CD4-positive, alpha-beta T cell treated with Interleukin-15 for 1 hour (primary cell): ENCODE measurements at regions not wholly inside any gene's neighbourhood (a gene's known extent, or its start where the extent isn't known, plus 50 kb on each side); places are given as distances from the start of the nearest gene placed in this dataset.
"Not testable (repeated sequence)": the region's sequence is repeated elsewhere in the genome, so short reads cannot be mapped to it uniquely, and the experiment has no call there.

ENCODE experiments used
- DNase-seq: peaks from one replicate; pipeline ENCODE4 v3.0.0-alpha.2; 2020

DNA sequence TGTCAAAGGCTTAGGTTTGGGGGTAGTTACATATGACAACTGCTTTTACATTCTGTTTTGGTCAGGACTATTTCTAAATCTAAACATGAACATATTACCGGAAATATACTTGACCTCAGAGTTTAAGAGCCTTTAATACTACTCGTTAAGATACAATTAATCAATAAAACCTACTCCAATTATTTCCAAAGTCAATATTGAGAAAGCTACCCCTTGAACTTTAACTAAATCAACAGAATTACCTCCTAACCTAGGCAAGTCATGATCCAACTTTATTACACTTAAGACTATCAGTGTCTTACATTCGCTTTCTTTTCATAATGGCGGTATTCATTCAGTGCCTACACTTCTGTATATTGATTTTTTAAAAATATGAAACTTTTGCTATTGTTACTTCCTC, 107.7 kb downstream of the RAP2B start:
- DNase-seq = no peak

DNA sequence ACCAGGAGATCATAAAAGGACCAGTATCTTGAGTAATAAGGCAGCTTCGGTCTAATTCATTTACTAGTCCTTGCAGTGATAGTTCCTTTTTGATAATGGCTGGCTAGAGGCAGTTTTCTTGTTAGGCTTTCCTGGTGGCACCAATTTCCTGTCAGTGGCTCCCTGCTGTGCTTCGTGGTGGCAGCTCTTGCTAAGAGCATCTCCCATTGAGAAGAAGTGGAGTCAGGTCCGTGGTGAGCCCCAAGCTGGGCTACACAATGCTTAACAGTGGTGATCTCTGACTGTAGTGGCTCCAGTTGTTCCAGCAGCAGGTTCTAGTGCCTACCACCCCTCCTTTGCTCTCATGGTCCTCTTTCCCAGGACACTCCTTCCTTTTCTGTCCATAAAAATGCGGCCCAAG, 111.2 kb downstream of the RAP2B start:
- no peak for DNase-seq

DNA sequence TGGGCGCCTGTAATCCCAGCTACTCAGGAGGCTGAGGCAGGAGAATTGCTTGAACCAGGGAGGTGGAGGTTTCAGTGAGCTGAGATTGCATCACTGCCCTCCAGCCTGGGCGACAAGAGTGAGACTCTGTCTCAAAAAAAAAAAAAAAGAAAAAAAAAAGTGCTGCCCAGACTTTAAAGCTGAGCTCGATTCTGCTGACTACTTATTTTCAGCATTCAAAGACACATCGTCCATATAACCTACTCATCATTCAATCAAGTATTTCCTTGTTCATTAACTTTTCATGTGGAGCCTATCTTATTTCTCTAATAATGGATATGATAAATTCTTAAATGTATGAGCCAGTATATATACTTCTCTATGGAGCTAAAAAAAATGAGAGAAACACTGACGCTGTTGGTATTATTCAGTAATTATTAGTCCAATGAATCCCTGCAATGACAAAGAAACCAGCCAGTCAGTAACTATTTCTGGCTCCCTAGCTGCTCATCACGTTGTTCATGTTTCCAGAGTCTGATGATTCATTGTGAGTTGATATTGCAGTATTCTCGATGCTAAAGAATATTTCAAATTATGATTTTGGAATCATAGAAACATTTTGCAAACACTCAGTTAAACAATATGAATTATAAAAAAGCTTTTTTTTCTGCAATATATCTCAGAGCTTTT, 111.9 kb downstream of the RAP2B start:
- no peak for DNase-seq

DNA sequence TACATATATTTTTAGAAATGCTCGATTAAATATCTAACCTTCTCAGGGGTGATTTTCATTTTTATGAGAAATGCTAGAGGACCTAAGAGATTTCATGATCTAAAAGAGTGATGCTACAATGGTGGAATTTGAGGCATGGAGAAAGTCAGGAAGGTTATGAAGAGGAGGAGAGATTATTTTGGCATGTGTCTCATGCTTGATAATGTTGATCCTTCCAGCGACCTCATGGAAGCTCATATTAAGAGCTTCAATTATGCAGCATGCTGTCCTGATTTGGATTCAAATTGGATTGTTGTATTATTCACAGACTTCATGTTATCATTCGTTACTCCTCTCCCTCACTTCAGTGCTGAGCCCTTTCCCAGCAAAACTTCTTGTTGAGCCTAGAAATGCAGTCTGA, 112.5 kb downstream of the RAP2B start:
- DNase-seq = no peak

DNA sequence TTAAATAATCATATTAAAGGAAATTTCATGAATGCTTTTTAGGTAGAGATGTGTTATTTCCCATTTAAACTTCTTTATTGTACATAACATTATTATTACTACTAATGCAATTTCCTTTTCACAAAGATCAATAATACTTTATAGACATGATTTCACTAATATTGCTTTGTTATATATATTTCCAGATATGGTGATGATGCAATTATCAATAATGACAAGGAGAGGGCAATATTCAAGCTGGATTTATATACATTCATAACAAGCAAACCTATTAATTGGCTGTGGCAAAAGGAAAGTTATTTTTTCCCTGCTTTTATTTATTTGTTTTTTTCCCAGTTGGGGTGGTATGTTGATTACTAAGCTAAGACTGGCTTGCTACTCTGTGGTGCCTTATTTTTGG, 113.5 kb downstream of the RAP2B start:
- no peak for DNase-seq

DNA sequence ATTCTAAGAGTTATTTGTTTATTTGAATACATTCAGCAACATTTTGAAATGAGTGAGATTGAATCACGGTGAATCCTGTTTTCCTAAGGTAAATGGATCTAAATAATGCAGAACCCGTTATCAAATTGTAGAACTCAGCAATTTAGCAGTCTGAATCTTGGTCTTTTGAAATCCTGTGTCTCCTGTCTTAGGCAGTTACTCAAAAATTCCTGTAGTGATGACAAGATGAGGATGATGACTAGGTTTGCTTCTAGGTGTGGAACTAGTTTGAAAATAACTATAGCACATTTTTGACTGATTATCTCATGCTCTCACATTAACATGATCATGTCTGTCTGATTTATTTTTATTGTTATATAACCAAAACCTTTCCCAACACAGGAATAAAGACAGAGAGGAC, 115.0 kb downstream of the RAP2B start:
- no peak for DNase-seq

DNA sequence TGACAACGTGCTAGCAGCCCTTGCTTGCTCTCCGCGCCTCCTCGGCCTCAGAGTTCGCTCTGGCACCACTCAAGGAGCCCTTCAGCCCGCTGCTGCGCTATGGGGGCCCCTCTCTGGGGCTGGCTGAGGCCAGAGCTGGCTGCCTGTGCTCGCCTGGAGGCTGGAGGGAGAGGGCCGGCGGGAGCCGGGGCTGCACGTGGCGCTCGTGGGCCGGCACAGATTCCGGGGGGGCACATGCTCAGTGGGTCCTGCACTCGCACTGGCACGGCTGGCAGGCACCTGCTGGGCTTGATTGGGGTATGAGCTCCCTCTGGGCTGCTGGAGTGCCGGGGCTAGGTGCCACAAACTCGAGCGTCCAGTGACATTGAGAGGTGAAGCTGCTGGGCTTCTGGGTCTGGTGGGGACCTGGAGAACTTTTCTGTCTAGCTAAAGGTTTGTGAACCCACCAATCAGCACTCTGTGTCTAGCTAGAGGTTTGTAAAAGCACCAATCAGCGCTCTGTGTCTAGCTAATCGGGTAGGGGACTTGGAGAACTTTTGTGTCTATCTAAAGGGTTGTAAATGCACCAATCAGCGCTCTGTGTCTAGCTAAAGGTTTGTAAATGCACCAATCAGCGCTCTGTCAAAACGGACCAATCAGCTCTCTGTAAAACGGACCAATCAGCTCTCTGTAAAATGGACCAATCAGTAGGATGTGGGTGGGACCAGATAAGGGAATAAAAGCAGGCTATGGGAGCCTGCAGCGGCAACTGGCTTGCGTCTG, 119.4 kb downstream of the RAP2B start:
- not testable (repeated sequence) for DNase-seq

DNA sequence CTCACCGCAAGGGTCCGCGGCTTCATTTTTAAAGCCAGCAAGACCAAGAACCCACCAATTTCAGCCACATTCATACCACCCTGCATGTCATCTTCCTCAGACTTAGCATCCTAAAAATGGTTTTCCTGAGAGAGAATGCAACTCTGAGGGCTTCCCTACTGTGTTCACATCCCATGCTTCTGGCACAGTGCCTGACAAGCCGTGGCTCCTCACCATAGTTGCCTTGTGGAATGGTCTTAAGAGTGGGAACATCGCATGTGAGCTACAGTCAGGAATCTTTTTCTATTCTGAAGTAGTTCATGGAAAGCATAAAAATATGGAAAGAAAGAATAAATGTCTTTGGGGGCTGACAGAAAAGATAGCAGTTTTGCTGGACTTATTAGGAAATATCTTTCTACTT, 120.3 kb downstream of the RAP2B start:
- DNase-seq = no peak

DNA sequence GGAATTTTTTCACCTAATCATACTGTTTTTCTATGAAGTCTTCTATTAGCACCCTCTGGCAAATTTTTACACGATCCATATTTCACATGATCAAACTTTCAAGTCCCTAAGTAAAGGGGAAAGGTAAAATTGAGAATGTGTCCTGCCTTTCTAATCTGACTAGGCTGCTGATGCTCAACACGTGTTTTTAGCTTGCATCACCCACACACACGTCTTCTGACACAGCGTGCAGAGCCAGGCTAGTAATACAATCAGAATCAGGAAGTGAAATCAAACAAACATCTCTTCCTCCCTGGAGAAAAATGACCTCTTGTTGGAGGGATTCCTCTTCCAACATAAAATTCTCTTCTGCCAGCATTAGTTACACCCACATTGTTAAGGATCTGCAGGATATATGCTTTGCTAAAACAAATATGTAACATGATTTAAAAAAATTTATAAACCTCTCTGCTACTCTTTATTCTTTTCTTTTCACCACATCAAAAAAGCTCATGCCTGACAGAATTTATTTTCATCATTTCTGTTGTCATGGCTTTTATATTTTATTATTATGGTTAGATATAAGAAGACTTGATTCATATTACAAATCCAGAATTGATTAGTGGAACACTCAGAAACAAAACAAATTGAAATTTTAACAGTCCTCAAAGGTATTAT, 122.4 kb downstream of the RAP2B start:
- DNase-seq = peak; percentile 67

DNA sequence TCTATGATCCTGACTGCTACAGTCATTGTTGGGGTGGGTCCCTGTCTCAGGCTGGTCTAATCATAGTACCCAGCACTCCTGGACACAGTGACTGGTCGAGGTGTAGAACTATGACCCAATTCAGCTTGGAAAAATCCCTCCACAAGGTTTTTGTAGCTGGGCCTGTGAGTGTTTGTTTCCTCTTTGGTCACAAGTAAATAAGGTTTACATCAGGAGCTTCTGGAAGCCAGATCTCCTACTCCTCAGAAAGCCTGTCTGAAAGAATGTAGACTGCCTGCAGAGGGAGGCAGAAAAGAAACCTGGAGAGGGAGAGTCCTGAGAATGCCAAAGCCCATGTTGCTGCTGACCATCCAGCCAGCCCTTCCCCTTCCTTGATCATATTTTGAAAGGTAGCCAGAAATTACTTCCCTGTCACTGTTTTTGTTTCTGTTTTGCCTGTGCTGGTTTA, 123.2 kb downstream of the RAP2B start:
- DNase-seq = no peak

DNA sequence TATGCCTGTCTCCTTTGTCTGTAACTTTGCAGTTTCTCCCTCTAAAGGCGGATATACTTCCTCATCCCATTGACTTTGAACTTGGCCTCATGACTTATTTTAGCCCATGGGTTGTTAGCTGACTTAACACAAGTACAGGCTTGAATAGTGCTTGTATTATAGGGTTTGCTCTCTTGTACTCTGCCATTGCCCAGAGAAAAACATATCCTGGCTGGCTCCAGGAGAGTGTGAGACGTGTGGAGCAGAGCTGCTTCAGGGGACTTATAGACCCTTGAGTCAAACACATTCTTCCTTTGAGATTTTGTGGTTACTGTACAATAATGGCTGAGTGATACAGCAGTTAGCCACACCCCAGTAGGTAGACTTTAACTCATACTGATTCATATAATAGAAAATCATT, 124.0 kb downstream of the RAP2B start:
- no peak for DNase-seq

DNA sequence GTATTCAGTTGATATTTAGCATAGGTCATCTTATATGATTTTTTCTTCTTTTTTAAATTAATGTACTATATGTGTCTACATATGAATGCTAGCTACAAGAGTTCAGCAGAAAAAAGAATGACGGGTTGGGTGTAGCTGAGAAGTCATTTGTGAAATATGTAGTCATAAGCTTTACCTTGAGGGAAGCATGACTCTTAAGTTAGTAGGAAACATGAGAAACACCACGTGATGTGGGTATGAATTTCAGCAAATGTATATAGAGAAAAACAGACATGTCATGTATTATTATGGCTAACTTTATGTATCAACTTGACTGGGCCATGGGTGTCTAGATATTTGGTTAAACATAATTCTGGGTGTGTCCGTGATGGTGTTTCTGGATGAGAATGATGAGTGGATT, 125.0 kb downstream of the RAP2B start:
- DNase-seq = no peak

DNA sequence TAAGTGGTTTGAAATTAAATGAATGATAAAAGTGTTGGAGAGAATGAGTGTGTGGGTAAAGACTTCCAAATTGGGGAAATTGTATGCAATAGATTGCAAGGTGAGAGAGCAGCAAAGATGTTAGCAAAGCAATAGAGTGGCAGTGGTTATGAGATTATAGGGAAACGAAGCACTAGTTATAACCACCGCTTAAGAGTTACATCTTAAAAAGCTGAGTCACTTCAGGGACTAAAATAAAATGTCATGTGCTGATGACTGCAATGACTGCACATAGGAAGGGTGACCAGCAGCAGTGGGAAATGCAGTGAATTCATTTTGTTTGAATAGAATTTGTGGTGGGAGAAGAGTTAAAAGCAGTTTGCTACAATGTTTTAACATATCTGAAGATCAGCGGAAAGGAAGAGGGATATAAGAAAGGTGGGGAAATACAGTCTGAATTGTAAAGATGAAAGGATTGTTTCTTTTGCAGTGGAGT, 127.3 kb downstream of the RAP2B start:
- DNase-seq = no peak

DNA sequence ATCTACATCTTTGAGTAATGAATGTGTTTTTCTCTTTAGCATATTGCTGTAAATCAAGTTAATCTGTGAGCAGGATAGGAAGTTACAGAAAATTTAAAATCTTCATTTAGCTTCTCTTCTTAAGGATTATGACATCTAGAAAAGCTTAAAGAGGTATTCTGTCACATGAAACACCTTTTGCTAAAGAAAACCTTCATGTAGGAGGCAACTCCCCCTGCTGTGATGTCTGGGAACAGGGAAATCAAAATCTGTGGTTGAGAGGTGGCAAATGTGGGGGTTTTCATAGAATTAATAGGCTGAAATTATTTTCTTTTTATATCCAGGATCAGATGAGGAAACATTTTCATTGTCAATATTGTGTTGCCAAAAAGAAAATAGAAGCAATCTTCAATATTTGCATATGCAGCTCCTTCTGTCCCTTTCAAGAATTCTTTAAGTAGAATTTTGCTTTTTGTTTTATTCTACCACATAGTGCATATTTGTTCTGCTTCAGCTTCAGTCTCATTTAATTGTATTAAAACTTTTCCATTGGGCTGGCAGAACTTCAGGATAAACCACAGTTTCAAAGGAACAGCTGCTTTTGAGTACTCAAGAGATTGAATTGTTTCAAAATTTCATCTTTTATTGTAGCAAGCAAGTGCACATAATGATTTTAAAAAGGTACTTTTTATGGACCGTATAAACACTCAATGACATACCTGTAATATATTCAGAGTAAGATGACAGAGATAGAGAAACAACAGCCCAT, 128.4 kb downstream of the RAP2B start:
- no peak for DNase-seq

DNA sequence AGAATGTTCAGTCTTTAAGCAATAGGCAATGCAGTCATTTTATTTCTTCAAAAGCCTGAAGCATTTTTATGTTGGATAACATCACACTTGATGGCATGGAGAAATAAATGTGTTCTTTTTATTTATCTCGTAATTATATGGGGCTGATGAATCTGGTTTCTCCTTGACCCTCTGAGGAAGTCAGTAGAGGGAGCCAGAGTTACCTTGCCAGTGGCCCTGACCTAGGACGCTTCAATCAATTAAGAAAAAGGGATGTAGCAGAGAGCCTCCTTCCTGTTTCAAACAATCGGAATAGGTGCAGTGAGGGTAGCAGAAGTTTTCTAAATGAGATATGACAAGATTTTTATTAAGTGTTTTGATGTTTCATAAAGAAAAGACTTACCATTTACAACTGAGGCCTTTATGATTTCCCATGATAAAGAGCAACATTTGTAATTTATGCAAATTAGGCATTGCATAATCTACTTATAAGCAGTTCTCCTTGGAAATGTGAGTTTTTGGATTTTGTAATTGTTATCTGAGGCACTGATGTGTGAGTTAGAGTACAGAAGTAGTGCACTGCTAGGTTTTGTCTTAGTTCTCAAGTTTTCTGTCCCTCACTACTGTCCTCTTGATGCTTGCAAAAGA, 129.1 kb downstream of the RAP2B start:
- DNase-seq = no peak

DNA sequence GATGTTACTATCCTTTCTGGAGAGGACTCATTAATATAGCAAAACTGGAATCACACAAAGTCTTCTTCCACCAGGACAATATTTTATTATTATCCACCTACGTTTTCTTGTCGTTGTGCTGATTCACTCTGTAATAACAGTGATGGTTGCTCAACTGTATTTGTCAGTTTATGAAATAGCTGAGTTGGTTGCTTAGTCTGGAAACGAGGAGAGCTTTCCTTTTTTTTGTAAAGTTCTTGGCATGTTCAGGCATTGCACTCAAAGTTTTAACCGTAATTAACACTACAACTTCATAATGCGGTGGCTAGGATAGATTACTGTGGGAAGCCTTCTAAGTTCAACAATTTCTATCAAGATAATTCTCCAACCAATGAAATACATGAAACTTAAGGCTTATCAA, 131.2 kb downstream of the RAP2B start:
- DNase-seq = no peak

DNA sequence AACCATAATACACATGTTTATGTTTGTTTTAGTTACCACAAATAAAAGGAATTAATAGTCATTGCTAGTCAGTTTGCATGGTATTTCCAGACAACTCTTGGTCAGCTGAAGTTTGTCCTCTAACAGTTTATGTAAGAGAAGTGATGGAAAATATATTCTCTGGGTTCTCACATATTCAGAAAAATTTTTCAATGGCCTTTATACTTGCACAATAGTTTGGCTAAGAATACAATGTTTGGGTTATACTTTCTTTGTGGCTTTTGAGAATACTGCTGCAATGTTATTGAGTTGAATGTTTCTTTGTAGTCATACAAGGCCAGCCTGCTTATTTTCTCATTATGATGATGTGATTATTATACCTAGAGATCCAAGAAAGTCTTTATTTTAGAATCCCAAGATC, 133.9 kb downstream of the RAP2B start:
- no peak for DNase-seq

DNA sequence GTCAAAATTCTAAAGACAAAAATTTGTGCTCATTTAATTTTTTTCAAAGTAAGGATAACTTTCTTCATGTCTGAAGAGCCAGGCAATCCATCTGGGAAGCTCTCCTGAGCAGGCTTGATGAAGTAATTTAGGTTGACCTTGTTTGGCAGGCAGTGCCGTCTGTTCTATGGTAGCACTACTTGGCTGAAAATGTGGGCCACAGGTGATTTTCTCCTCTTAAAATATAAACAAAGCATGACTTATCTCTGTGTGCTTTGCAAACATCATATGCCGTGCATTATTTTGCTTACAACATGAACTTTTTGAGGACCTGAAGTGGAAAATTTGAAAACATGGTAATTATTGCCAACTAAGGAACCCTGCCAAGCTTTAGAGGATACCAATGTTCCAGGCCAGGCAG, 143.2 kb downstream of the RAP2B start:
- DNase-seq = no peak

DNA sequence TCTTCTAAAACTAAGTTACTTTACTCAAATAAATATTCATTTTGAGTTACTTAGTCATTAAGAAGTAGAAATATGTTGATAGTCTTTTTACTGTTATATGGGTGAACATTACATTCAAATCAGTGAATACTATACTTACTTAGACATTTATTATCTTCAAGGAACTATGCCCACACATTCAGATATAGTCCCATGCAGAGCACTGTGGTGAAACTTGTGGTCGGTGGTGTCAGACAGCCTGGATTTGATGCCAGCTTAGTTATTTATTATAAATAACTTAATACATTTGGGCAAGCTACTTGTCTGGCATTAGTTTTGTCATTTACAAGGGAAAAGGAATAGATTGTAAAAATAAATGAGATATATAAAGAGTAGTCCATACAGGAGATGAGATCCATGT, 149.5 kb downstream of the RAP2B start:
- DNase-seq = no peak

DNA sequence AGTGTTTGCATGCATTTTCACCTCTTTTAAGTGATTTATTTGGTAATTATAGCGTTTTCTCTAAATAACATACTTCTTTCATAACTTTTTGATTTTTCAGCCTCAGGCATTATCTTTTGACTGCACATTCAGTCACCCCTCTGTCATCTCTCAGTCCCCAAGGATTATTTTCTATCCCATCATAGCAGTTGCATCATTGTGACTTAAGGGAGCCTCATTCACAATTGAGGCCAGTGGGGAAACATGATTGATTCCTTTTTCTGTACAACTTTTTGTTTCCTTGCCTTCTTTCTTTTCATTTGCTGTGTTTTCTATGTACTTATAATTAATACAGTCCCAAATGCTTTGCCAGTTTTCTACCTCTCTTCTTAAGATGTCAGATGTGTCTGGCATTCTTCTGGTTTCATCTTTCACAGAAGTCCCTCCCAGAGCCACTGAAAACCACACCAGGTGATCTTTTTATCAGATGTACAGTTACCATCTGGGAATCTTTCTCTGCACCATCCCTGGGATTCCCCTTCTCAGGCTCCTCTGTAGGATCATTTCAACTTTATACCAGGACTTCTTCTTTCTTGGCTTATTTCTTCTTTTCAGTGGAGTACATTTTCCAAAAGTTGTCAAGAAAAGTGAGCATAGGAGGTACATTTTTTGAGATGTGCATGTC, 151.4 kb downstream of the RAP2B start:
- no peak for DNase-seq

DNA sequence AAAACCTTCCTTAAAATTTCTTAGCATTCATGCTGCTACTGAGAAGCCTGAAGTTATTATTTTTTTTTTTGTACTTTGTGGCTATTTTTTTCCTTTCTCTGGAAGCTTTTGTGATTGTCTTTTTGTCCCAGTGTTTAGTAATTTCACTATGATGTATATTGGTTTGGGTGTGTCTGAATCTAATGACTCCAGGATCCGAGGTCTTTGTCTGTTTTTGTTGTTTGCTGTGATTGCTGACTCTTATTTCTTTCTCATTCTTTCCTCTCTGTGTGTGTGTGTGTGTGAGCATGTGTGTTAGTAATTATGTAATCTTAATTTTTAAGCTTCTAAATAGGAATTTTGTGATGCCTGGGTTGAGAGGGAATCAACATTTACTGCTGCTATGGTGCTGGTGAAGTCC, 152.0 kb downstream of the RAP2B start:
- DNase-seq = no peak

DNA sequence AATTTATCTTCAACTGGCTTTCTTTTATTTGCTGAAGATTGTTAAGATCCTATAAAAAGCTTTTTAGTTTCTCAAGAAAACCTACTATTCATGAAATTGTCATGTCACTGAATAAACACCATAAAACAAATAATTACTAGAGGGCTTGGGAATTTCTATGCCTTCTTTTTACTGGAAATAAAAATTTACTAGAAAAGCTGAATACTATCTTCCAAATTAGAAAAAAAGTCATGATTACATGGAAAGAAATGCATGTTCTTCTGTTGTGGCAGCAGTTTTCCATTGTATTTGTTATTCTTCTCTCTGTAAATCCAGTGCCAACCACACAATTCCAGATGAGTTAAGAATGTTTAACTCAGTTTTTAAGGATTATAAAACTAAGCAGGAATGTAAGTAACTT, 153.8 kb downstream of the RAP2B start:
- DNase-seq = no peak
